Prostate gland (tissue), 2 donors: ENCODE measurements at regions not wholly inside any gene's neighbourhood (a gene's known extent, or its start where the extent isn't known, plus 50 kb on each side); places are given as distances from the start of the nearest gene placed in this dataset.

ENCODE experiments used
- CTCF ChIP-seq, 4 experiments: fragments of 200-600 bp in 2 of 4; fragments of 450-650 bp in 2 of 4; sonication (generic) in 2 of 4; IDR thresholded peaks; 1 replicate in 3 of 4; 2 replicates in 1 of 4; pipeline ENCODE4 v1.5.1; 2016 to 2019; ENCODE audit warnings: antibody characterized with exemption in 4 of 4, mild to moderate bottlenecking in 2 of 4, moderate library complexity in 2 of 4
- POLR2A ChIP-seq: fragments of 450-650 bp; IDR thresholded peaks from one replicate; pipeline ENCODE4 v1.6.1; 2016; ENCODE audit warnings: antibody characterized with exemption, mild to moderate bottlenecking
- POLR2AphosphoS5 ChIP-seq: sonication (generic); formaldehyde crosslinking; IDR thresholded peaks from one replicate; pipeline ENCODE4 v1.6.1; 2017; ENCODE audit warnings: antibody characterized with exemption

DNA sequence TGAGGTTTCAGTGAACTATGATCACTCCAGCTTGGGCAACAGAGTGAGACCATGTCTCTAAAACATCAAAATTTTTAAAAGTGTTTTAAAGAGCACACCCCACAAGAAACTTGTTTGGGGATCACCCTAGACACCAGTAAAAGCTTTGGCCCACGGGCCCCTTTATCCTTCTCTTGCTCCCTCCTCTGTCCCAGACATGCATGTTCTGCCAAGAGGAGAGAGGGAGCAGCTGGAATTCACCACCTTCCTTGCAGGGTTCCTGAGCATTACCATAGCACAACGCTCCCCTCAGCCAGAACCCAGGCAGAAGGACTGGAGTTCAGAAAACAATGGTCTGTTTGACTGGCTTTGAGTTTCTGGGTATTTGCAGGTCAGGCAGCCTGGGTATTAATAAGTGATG is 214.3 kb upstream of the CDH5 start:
- TF ChIP-seq POLR2AphosphoS5 (no peak), CTCF (IDR thresholded peaks at IDR 0.05) (no peak), POLR2A (no peak)
